Keratinocyte (primary cell): ENCODE measurements at regions not wholly inside any gene's neighbourhood (a gene's known extent, or its start where the extent isn't known, plus 50 kb on each side); places are given as distances from the start of the nearest gene placed in this dataset.

Experiments used
- DNase-seq: peaks from one replicate; pipeline ENCODE4 v3.0.0-alpha.2; 2011; ENCODE audit warnings: low read depth, missing footprints, low spot score
- FAIRE-seq: peaks from 2 replicates; lab custom pipeline; 2011; peaks lifted over from hg19 to GRCh38; lab: Jason Lieb, UNC
- H2AFZ ChIP-seq: 2 replicates; pipeline ENCODE4 v1.6.0; 2012; ENCODE audit warnings: low read length, control low read depth, inconsistent platforms; ENCODE audit not compliant: control insufficient read depth
- H3K27ac ChIP-seq: 2 replicates; pipeline ENCODE4 v1.5.1; 2011; ENCODE audit warnings: low read length; ENCODE audit not compliant: control insufficient read depth, insufficient read depth
- H3K27me3 ChIP-seq: 3 replicates; pipeline ENCODE4 v1.6.0; 2011; ENCODE audit warnings: low read length; ENCODE audit not compliant: control insufficient read depth, insufficient read depth; ENCODE audit errors: extremely low read depth
- H3K36me3 ChIP-seq, 2 experiments: 2 replicates in 1 of 2; 3 replicates in 1 of 2; pipeline ENCODE4 v1.5.1; 2011; ENCODE audit warnings: low read length in 2 of 2, mild to moderate bottlenecking in 1 of 2; ENCODE audit not compliant: control insufficient read depth in 2 of 2, insufficient read depth in 2 of 2; ENCODE audit errors: extremely low read depth in 1 of 2
- H3K4me1 ChIP-seq: 3 replicates; pipeline ENCODE4 v1.5.1; 2011; ENCODE audit warnings: low read length; ENCODE audit not compliant: control insufficient read depth, insufficient read depth; ENCODE audit errors: extremely low read depth
- H3K4me2 ChIP-seq: 3 replicates; pipeline ENCODE4 v1.6.0; 2011; ENCODE audit warnings: low read depth, low read length; ENCODE audit not compliant: control insufficient read depth, insufficient read depth; ENCODE audit errors: extremely low read depth
- H3K4me3 ChIP-seq, 3 experiments: fragments of 200-600 bp in 1 of 3; sonication (generic) in 1 of 3; 2 replicates in 2 of 3; 3 replicates in 1 of 3; pipeline ENCODE4 v1.5.1; 2011 to 2016; ENCODE audit warnings: low read length in 3 of 3, mild to moderate bottlenecking in 3 of 3, control low read depth in 2 of 3, inconsistent platforms in 1 of 3, low read depth in 1 of 3, mixed read lengths in 1 of 3, mixed run types in 1 of 3, moderate library complexity in 1 of 3; ENCODE audit not compliant: control insufficient read depth in 2 of 3, insufficient read depth in 2 of 3; ENCODE audit errors: extremely low read depth in 1 of 3
- H3K79me2 ChIP-seq: 2 replicates; pipeline ENCODE4 v1.6.0; 2012; ENCODE audit warnings: low read length; ENCODE audit not compliant: control insufficient read depth, insufficient read depth
- H3K9ac ChIP-seq: 3 replicates; pipeline ENCODE4 v1.6.0; 2011; ENCODE audit warnings: low read length; ENCODE audit not compliant: control insufficient read depth, insufficient read depth; ENCODE audit errors: extremely low read depth
- H3K9me1 ChIP-seq: 3 replicates; pipeline ENCODE4 v1.6.0; 2011; ENCODE audit warnings: low read length; ENCODE audit not compliant: control insufficient read depth, insufficient read depth; ENCODE audit errors: extremely low read depth
- H3K9me3 ChIP-seq: 2 replicates; pipeline ENCODE4 v1.5.1; 2012; ENCODE audit warnings: low read depth, low read length; ENCODE audit not compliant: control insufficient read depth
- H4K20me1 ChIP-seq: 3 replicates; pipeline ENCODE4 v1.6.0; 2011; ENCODE audit warnings: low read length; ENCODE audit not compliant: control insufficient read depth, insufficient read depth; ENCODE audit errors: extremely low read depth
- CTCF ChIP-seq, 3 experiments: IDR thresholded peaks in 1 of 3; conservative IDR thresholded peaks in 1 of 3; optimal IDR thresholded peaks in 1 of 3; 2 replicates in 2 of 3; 3 replicates in 1 of 3; pipeline versions ENCODE3 to v1.5.1; 2011; ENCODE audit warnings: low read length in 3 of 3, mild to moderate bottlenecking in 3 of 3, moderate library complexity in 2 of 3, control low read depth in 1 of 3, inconsistent platforms in 1 of 3; ENCODE audit not compliant: insufficient read depth in 2 of 3; ENCODE audit errors: extremely low read depth in 1 of 3
- EZH2 ChIP-seq: IDR thresholded peaks from one replicate; pipeline ENCODE4 v1.6.1; 2012; ENCODE audit warnings: inconsistent platforms, mild to moderate bottlenecking, low read length, moderate library complexity
- dilution Hi-C: fragments of 300-500 bp; cut with MboI; formaldehyde crosslinking; loops from one replicate; pipeline ENCODE4 v1.7.0; 2020; ENCODE audit warnings: low sequenced_read_pairs; ENCODE audit not compliant: extremely low pct_ligation_motif_present

GRCh38 chr13:87810391-87810801, 139.2 kb downstream of the SLITRK5 start:
- Histone ChIP-seq H2AFZ (no peak overlapping the region), H3K79me2 (no peaks in the 10 kb centered on the region), H3K4me2 (no peak overlapping the region), H3K9ac (no peak overlapping the region), H3K9me3 (no peaks in the 10 kb centered on the region), H3K27ac (no peak overlapping the region), H3K4me3 (no peak overlapping the region), H3K4me1 (no peaks in the 10 kb centered on the region), H3K9me1 (no peaks in the 10 kb centered on the region), H3K27me3 (no peaks in the 10 kb centered on the region), H3K36me3 (no peaks in the 10 kb centered on the region), H4K20me1 (no peaks in the 10 kb centered on the region)
- DNase-seq = no peak
- TF ChIP-seq CTCF (optimal IDR thresholded peaks at IDR 0.05 in 1 of 3, IDR thresholded peaks at IDR 0.05 in 1 of 3, conservative IDR thresholded peaks at IDR 0.05 in 1 of 3; ENCODE audit: extremely low read depth in 1 of 3, insufficient read depth in 2 of 3, low read length in 3 of 3) (peak in 2 of 3 experiments; percentile 1 to 7), EZH2 (no peak)
- dilution Hi-C loops = no loop called here
- FAIRE-seq = no peak

DNA sequence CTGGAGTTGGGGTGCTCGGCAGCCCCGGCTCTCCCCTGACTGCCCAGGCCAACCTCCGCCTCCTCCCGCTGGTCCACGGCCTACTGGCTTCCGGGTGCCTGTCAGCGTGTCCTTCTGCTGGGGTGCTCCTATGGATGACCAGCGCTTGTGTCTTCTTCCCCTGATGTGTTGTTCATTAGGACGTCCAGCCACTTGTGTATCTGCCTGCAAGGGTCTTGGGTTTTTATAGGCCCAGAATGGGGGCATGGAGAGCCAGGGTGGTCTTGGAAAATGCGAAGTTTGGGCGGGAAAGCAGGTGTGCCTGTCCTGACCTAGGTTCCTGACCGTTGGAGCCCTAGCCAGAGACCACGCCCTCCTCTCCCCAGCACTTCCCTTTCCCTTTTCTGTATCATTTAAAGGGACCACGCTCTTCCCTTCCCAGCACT, 139.8 kb downstream of the SLITRK5 start:
- DNase-seq = no peak
- no peak overlapping the region for H2AFZ ChIP-seq
- no peak for TF ChIP-seq CTCF (optimal IDR thresholded peaks at IDR 0.05 in 1 of 3, IDR thresholded peaks at IDR 0.05 in 1 of 3, conservative IDR thresholded peaks at IDR 0.05 in 1 of 3; ENCODE audit: extremely low read depth in 1 of 3, insufficient read depth in 2 of 3, low read length in 3 of 3)
- H3K4me3 ChIP-seq = no peak overlapping the region
- H3K9ac ChIP-seq = no peak overlapping the region
- no peaks in the 10 kb centered on the region for H3K79me2 ChIP-seq
- dilution Hi-C loops = no loop called here
- H3K27me3 ChIP-seq = no peaks in the 10 kb centered on the region
- H3K27ac ChIP-seq = no peak overlapping the region
- FAIRE-seq = no peak
- no peaks in the 10 kb centered on the region for H3K4me1 ChIP-seq
- no peaks in the 10 kb centered on the region for H3K9me3 ChIP-seq
- H4K20me1 ChIP-seq = no peaks in the 10 kb centered on the region
- H3K9me1 ChIP-seq = no peaks in the 10 kb centered on the region
- no peak overlapping the region for H3K4me2 ChIP-seq
- H3K36me3 ChIP-seq = no peaks in the 10 kb centered on the region
